GM18505 (cell line): ENCODE measurements at regions not wholly inside any gene's neighbourhood (a gene's known extent, or its start where the extent isn't known, plus 50 kb on each side); places are given as distances from the start of the nearest gene placed in this dataset.

Source experiments
- ATAC-seq: cut with Tn5 transposase; IDR thresholded peaks from one replicate; pipeline ENCODE4 v1.9.1; 2021; ENCODE audit not compliant: unreplicated experiment
- POLR2A ChIP-seq: IDR thresholded peaks from 4 replicates; pipeline ENCODE4 v1.6.1; 2011; ENCODE audit warnings: borderline replicate concordance; ENCODE audit not compliant: insufficient read depth, insufficient read length; ENCODE audit errors: extremely low read depth

DNA sequence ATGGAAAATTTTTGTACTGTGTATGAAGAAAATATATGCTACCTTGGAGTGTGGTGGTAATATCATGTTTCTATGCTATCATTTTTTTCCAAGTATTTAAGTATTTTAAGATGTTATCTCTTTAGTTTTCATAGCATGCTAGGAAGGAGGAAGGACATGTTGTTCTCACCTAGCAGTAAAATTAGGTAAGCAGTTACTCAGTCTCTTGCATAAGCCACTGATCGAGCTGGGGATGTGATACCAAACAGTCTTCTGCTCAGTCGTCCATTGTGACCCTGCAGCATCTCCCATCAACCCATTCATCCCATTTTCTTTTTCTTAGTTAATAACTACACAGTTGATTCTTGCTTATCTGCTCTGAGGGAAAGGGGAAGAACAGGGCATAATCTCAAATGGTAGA lies 130.6 kb downstream of the KLF5 start:
- no peak for TF ChIP-seq POLR2A
- no peak for ATAC-seq

DNA sequence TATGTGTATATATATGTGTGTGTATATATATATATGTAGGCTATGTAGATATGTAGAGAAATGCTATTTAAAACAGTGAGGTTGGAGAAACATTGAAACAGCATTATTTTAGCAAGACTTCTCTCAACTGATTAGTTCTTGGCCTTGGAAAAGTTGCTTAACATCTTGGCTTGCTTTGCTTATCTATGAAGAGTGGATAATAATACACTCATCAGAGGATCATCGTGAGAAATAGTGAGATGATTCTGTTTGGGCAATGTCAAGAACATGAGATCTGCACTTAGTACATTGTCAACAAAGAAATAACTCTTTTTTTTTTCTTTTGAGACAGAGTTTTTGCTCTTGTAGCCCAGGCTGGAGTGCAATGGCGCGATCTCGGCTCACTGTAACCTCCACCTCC lies 128.3 kb downstream of the KLF5 start:
- no peak for ATAC-seq

DNA sequence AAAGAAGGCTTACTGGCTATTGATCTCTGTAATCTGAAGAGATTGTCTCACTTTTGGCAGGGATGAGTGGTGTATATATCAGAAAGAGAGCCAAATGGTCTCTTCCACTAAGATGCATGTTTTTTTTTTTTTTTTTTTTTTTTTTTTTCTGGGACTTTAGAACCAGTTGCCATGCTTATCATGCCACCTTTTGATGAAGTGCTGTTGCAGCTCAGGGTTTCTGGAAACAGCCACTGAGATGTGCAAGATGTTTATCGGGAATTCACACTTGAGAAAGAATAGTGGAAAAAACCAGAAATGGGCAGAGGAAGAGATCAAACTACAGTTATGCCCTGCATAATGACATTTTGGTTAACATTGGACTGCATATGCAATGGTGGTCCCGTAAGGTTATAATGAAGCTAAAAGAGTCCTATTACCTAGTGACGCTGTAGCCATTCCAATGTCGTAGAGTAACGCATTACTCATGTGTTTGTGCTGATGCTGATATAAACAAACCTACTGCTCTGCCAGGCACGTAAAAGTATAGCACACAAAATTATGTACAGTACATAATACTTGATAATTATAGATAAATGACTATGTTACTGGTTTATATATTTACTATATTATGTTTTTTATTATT lies 121.0 kb downstream of the KLF5 start:
- TF ChIP-seq POLR2A = no peak
- ATAC-seq = no peak

More for the DNA sequence above, 128.3 kb downstream of the KLF5 start:
- no peak for TF ChIP-seq POLR2A

DNA sequence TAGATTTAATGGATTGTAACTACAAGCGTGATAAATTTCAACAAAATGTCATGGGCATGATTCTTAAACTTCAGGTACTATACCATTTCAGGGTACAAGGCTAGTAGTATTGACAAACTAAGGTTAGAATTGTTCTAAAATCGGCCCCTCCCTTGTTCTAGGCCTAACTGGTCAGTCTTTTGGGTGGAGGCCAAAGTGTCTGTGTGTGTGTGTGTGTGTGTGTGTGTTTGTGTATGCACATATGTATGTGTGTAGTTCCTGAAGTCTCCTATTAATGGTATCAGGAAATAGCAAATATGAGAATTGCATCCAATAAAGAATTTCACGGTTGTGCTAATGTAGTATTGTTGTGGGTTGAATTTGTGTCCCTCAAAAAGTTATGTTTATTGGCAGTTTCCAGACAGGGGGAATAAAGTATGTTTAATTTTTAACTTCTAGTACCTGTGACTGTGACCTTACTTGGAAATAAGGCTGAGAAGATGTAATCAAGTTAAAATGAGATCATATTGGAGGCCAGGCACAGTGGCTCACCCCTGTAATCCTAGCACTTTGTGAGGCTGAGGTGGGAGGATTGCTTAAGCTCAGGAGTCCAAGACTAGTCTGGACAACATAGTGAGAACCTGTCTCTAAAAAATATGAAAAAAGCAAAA lies 119.2 kb downstream of the KLF5 start:
- no peak for ATAC-seq
- no peak for TF ChIP-seq POLR2A

DNA sequence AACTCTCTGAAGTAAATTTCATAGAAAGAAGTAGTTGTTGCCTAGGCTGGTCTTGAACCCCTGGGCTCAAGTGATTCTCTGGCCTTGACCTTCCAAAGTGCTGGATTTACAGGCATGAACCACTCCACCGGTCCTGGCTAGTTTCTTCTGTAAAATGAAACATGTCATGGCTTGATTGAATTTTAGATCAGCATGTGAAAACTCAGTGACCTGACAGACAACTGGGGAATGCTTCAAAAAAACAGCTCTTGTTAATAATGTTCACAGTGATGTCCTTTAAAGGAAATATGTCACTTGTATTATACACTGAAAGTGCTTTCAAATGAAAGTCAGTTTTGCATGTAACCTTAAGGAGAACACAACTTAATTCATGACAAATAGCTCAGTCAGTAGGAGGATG lies 118.2 kb downstream of the KLF5 start:
- no peak for TF ChIP-seq POLR2A
- ATAC-seq = no peak

DNA sequence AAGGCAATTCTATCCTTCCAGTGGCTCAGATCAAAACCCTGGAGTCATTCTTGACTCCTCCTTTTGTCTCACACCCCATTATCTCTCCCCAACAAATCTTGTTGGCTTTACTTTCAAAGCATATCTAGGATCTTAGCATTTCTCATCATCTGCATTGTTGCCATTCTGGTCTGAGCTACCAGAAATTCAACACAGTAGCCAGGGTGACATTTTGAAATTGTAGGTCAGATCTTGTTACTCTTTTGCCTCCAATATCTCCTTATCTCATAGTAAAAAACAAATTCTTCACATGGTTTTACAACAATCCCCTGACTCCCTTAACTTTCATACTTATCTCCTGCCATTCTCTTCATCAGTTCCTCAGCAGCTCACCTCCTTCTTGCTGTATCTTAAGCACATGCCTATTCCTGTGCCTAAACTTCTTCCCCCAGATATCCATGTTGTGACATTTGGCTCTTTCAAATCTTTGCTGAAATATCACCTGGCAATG lies 115.8 kb downstream of the KLF5 start:
- TF ChIP-seq POLR2A = no peak
- ATAC-seq = no peak

DNA sequence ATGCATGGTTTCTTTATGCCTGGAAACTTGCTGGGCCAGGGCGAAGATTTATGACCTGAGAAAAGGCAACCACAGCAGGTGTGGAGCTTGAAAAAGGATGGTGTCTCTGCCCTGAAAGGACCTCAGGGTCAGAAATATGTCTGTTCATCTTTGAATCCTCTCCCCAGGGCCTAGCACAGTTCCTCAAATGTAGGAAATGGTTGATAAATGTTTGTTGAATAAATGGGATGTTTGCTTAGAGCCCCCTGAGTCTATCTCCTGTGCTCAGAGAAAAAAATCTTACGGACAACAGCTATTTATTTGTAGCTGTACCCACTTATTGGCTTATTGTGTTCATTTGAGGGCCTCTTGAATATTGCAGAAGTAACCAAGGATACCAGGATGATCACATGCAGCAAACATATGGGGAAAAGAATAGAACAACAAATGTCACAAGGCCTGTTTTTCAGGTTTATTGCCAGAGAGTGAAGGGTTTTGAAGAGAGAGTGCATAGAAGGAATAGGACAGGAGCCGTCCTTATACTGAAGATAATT lies 114.5 kb downstream of the KLF5 start:
- no peak for TF ChIP-seq POLR2A
- ATAC-seq = no peak

DNA sequence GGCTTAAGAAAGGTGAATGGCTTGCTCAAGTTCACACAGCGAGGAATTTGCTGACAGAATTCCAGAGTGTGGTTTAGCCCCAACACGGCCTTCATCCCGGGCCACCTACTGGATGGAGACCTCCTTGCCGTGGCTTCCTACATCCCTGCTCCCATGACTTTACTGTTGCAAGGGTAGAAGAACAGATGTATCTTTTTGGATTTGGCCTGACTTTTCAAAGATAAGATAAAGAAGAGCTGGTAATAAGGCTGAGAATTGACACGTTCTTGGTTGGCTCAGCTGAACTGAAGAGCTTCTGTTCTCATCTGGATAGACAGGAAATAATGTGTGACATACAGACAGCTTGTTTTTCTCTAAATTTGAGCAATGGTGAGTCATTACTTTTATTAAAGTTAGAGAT lies 113.1 kb downstream of the KLF5 start:
- TF ChIP-seq POLR2A = no peak
- no peak for ATAC-seq

DNA sequence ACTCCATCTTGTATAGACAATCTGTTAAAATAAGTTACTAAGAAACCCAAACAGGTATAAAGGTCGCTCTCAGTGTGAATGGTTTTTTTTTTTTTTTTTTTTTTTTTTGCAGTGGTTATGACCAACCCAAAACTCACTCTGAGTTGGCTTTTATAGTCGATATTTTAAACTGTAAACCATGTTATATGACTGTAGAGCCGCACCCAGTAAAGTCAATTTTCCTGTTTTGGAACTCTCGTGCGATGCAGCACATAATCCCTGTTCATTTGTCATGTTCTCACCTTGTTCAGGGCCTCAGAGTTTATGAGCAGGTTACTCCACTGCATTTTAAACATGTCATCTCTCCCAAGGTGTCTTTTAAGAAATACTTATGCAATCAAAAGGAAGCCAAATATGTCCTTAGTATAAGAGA lies 112.5 kb downstream of the KLF5 start:
- no peak for TF ChIP-seq POLR2A
- ATAC-seq = no peak

DNA sequence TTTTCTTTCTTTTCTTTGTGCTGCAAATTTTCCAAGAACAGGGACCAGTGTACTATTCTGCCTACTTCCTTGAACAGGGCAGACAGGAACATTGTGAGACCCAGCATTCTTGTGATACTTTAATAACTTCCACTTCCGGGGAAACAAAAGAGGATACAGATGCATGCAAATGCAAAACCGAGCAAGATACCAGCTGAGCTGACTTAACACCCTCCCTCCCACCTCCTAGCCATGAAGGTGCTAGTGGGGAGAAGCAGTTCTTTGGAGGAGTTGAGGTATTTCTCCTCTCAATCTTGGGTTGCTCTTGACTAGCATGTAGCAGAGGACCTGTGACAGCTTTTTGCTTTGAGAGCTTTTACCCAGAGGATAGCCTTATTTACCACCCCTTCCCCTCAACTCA lies 111.2 kb downstream of the KLF5 start:
- ATAC-seq = no peak
- no peak for TF ChIP-seq POLR2A

DNA sequence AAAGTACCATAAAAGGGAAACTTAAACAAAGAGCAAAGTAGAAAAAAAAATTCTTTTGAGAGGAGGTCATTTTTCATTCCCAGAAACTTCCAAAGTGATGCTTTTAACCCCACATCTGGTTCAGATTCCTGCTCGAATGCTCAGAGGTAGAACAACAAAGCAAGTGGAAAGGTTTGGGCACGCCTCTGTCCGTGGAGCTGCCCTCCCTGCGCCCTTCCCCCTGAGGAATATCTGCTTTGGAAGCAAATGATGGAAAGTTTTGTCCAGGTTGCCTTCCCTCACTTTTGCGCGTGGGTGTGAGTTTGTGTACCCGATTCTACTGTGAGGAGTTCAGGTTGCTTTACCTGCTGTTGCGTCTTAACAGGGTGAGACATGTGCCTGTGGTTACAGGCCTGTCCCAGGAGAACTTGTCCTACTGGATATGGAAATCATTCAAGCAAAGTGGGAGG lies 110.2 kb downstream of the KLF5 start:
- no peak for ATAC-seq

DNA sequence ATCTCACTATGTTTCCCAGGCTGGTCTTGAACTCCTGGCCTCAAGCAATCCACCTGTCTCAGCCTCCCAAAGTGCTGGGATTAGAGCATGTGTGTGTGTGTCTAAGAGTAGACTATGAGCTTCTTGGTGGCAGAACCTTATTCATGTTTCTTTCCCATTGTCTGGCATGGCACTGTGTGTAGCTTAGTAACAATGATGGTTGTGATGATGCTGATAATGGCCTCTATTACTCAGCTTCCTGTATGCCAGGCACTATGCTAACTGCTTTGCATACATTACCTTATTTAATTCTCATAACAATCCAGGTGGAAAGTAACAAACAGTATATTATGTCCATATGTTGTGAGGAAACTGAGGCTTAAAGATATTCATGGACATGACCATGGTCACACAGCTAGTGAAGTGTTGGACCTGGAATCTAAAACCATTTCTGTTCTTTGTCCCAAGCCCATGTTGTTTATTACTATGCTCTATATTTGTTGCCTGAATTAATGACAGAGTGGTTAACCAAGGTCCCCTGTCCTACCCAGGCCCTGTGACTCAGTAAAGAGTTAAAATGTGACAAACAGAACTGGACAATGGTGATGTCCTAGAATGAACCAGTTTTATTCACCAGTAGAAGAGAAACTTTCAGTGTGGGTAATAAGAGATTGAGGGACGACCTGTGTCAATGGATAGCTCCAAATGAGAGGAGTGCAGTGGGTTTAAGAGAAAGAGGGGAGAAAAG lies 109.6 kb downstream of the KLF5 start:
- no peak for ATAC-seq

More for the DNA sequence above, 110.2 kb downstream of the KLF5 start:
- no peak for TF ChIP-seq POLR2A

DNA sequence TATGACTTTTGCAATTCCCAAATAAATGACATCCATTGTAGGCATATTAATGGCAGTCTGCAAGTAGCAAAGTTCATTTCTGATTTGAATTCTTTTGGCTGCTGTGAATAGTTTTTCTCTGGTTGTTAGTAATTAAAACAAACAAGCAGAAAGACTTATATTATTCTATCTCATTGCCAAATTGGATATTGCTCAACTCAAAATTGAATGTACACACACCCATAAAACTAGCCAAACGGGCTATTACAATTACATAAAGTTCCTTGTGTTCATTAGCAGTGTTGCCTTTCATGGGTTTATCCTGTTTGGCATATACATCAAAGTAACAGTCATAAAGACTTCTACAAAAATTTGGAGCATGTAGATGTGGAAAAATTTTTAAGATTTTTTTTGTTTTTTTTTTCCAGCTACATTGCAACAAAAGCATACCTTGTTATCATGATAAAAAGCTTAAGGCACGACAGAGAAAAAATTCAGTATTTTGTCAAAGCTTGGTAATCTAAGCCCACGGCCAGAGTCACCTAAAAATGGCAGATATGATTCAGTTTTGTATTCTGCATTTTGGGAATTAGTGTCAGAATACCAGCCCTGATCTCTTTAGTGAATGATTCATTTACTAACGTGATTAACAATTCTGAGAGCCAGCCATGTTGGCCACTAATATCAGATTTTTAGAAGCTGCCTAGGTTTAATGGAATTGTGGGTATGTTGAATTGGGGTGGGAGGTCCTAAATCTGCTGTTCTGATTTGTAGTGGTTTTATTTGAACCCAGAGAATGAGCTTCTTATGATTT lies 108.4 kb downstream of the KLF5 start:
- TF ChIP-seq POLR2A = no peak
- no peak for ATAC-seq

More for the DNA sequence above, 109.6 kb downstream of the KLF5 start:
- no peak for TF ChIP-seq POLR2A

DNA sequence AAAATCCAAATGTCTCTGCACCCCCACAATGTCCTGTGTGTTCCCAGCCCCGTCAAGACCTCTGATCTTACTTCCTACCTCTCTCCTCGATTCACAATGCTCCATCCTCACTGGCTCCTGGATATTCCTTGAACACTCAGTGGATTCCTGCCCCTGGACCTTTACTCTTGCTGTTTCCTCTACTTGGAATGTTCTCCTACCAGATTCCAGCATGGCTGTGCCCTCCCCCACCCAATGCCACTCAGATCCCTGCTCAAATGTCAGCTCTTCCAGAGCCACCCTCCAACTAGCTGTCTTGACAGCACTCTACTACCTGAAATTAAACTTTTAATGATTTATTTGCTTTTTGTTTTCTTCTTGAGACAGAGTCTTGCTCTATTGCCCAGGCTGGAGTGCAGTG lies 107.4 kb downstream of the KLF5 start:
- TF ChIP-seq POLR2A = no peak
- no peak for ATAC-seq
